Stimulated activated CD8-positive, alpha-beta memory T cell treated with anti-CD3 and anti-CD28 coated beads, Interleukin-12 subunit alpha, Interleukin-12 subunit beta, amount 100 ng/mL, for 4 hours (primary cell): ENCODE measurements at regions not wholly inside any gene's neighbourhood (a gene's known extent, or its start where the extent isn't known, plus 50 kb on each side); places are given as distances from the start of the nearest gene placed in this dataset.
"Not testable (repeated sequence)": the region's sequence is repeated elsewhere in the genome, so short reads cannot be mapped to it uniquely, and the experiment has no call there.

Experiments used
- DNase-seq: peaks from one replicate; pipeline ENCODE4 v3.0.0-alpha.2; 2020; ENCODE audit warnings: low read depth

DNA sequence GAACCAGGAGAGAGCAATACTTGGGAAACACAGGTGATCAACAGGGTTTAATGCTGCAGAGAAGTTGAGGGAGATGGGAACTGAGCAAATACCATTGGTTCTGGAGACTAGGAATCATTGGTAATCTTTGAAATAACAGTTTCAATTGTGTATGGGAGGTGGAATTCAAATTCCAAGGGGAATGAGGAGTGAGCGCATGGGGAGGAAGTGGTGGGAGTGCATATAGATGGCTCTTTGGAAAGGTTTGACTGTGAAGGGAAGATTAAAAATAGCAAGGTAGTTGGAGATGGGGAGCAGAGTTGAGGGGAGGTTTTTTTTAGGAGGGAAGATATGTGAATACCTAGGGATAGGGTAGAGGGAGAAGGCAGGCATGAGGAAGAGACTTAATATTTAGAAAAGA, 51.1 kb upstream of the ROPN1 start:
- DNase-seq = no peak

- DNase-seq = no peak
Observed at GRCh38 chr3:124044956-124045355, 53.0 kb upstream of the ROPN1 start.

- no peak for DNase-seq
Observed at GRCh38 chr3:124048967-124049798, 57.3 kb upstream of the ROPN1 start.

DNA sequence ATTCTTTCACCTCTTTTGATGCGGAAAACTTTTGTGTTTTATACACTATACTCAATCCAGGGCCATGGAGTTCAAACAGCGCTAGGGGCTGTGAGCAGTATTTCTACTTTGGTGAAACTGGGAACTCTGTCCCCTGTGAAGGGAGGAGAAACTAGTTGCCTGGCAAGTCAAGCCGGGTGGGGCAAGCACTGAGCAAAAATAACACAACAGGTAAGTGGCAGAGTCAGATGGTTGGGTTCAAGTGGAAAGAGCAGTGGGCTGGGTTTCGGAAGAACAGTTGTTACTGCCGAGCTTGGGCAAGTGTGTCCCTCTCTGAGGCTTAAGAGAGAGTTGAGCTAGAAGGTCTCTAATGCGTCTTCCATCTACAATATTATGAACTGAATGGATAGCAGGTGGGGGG, 59.7 kb upstream of the ROPN1 start:
- no peak for DNase-seq

DNA sequence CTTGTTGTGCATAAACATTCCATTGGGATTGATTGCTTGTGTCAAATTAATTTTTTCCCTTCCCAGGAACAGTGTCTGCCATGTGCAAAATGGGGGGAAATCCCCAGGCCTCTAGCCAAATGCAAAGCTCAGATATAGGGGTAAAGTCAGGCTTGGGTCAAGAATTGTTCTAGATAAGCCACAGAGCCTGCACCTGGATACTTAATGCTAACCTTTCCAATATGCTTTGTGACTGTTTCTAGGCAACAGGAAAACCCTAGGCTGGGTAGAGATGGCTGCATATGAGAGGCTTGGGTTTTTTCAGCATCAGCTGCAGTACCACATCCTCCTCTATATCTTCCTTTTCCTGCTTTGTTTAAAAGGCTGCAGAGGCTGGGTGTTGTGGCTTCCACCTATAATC, 61.9 kb upstream of the ROPN1 start:
- no peak for DNase-seq

- DNase-seq = no peak
Observed at GRCh38 chr3:124056846-124057245, 64.9 kb upstream of the ROPN1 start.

- DNase-seq = no peak
Observed at GRCh38 chr3:124057420-124057819, 65.5 kb upstream of the ROPN1 start.

DNA sequence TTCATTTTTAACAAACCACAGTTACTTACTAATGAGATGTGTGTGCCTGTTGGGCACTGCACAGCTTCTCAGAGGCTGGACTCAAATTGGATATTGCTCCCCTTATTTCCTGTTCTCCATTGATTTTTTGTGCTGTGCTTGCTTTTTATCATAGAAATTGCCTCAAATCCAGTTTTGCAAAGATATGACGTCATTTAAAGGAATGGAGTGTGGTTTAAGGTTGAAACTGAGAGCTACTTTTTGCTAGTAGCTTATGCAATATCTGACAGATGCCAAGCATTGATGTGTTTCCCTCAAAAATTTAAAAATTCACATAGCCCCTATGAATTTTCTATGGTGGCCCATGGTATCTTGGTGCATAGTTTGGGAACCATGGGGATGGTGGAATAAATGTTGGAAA, 67.7 kb upstream of the ROPN1 start:
- DNase-seq = no peak

DNA sequence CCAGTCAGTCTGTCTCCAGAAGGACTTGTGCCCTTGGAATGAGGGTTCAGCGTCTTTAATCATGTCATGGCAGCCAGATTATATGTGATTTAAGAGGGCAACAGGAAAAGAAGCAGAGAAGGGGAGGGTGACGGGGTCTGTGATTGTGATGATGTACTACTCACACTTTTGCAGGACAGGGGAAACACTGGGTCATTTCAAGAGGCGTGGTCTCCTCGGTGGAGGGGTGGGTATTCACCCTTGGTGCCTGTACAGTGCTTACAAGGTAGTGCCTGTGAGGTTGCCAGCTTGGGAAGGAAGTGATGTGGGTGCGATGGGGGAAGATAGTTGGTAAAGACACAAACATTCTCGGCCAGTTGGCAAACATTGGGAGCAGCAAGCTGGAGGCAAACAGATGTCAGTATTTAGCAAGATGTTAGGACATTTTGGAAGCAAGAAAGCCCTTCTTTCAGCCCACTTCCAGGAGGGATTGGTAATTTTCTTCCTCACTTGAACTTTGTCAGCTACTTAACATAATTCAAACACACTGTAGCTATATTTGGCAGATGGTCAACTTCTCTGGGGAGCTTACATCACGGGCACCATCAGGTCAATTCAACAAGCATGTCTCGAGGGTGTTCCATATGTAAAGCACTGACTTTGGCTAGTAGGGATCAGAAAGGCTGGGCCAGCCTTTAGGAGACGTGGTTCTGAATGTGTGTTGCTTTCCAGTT, 71.4 kb upstream of the ROPN1 start:
- DNase-seq = no peak

GRCh38 chr3:124064050-124064449, 72.1 kb upstream of the ROPN1 start:
- no peak for DNase-seq

- not testable (repeated sequence) for DNase-seq
Observed at GRCh38 chr3:124066543-124066942, 74.6 kb upstream of the ROPN1 start.

DNA sequence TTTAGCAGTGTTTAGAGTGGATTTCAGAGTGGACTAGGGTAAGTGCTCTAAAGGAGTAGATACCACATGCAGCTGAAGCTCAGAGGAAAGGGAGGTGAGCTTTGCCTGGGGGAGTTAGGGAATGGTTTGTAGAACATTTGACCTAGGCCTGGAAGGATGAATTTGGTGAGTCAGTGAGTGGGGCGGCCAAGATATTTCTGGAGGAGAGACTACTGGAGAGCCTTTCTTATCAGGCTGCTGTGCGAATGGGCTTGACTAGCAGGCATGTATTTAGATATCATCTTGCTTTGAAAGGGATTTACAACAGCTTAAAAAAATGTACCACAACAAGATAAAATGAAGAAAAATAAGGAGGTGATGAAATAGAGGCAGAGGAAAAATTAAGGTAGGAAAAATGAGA, 77.8 kb upstream of the ROPN1 start:
- DNase-seq = not testable (repeated sequence)

DNA sequence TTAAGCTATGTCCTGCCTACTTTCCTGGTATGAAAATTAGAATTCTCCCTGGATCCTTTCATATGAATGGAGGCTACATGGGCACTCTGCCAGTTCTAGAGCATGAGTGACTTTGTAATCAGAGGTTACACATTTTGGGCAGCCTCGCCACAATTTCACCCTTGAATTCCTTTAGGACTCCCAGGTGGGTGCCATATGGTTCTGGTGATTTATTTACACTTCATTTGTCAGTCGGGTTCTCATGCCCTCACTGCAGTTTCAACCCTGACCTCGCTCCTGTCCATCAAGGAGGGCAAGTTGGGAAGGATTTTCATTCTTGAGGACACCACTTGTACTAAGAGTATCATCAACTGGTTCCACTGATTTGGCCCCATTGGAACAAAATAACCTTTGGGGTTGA, 83.2 kb upstream of the ROPN1 start:
- not testable (repeated sequence) for DNase-seq

GRCh38 chr3:124075753-124076152, 83.8 kb upstream of the ROPN1 start:
- DNase-seq = no peak

DNA sequence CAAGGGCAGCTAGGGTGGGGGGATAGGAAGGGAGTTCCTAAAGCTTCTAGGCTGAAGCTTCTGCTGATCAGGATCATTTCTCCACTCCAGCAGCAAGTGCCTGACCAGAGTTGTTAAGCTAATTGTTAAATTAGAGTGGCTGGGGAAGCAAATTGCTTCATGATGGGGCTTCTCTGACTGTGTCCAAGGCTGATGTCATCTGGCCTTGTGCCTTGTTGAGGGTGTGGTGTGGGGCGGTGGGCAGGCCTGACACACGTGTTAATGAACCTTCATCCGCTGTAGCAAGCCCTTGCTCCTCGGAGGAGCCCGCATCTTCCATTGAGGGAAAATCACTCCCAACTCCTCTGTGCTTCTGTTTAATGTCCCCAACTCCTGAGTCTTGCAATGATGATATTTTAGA, 84.3 kb upstream of the ROPN1 start:
- DNase-seq = no peak

DNA sequence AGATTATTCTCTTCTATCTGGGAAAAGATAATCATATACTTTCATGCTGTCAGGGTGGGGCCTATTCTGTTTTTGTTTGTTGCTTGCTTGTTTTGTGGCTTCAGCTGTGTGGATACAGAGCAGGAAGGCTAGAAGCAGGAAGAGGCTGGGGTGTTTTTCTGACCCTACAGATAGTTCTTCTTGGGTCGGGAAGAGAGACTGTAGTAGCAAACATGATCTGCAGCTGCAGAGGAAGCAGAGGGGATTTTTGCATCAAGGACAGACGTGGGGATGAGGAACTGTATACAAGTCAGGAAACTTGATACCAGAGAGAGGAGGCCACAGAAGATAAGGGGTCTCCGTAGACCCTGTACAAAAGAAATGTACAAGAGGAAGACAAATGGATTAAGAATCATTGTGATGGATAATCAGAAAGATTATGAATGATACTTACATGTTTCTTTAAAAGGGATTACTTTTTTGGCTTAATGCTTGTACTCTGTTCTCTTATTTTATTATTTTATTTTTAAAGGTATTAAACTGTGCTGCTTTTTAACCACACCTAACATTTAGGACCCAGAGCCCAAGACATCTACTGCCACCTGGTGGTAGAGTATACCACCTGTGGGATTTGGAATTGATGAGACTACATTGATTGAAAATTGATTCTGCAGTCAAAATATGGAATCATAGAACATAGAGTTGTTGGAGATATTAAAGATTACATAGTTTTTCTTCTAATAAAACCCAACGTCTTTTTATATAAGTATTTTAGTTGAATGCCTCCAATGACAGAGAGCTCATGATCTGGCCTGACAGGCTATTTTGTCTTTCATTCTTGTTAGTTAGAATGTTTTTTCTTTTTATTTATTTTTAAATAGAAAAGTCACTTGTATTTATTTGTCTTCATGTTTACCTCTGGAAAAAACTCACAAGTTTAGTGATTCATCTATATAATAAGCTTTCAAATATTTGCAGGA, 87.3 kb upstream of the ROPN1 start:
- no peak for DNase-seq

DNA sequence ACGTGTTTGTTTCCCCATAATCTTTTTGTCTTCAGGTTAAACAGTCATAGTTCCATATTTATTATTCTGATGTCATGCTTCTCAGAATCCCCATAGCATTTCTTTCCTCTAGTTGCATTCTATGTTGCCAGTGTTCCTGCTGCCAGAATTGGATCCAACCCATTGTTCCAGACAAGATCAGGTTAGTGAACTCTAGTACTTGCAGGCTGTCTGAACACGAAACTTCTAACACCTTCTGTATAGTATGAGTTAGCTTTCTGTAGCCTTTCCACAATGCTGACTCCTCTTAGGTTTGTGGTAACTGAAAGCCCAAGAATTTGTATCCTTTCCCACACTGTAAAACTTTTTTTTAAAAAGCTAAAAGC, 88.0 kb upstream of the ROPN1 start:
- no peak for DNase-seq

- no peak for DNase-seq
Observed at GRCh38 chr3:124082343-124082742, 90.4 kb upstream of the ROPN1 start.

GRCh38 chr3:124084022-124084881, 92.3 kb upstream of the ROPN1 start:
- DNase-seq = no peak

DNA sequence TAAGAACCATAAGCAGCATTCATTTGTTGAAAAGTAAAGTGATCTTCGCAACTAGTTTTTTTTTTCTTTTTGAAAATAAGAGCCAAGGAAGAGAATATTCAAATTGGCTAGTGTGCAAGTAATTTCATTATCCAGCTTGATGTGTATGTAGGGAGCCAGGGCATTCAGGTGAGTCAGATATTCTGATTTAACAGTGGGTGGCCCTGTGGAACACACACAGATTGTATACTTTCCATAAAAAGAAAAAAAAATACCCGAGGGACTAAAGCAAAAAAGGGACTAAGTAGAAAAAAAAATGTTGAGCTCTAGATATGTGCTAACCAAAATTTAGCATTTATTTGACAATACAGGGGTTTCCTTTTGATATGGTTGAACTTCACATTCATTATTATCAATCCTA, 96.9 kb upstream of the ROPN1 start:
- no peak for DNase-seq

GRCh38 chr3:124089214-124089613, 97.3 kb upstream of the ROPN1 start:
- DNase-seq = no peak

GRCh38 chr3:124091716-124092115, 99.8 kb upstream of the ROPN1 start:
- no peak for DNase-seq
